NCI-H1105 treated with DMSO at 0.1 percent for 48 hours (cell line): ENCODE measurements at regions not wholly inside any gene's neighbourhood (a gene's known extent, or its start where the extent isn't known, plus 50 kb on each side); places are given as distances from the start of the nearest gene placed in this dataset.
"Not testable (repeated sequence)": the region's sequence is repeated elsewhere in the genome, so short reads cannot be mapped to it uniquely, and the experiment has no call there.

ENCODE experiments used
- DNase-seq: peaks from one replicate; lab custom pipeline; 2025; lab: John Stamatoyannopoulos, UW

GRCh38 chr4:31768756-31769155, 1048.6 kb downstream of the PCDH7 start:
- DNase-seq: no peak

GRCh38 chr4:31783311-31783710, 1063.1 kb downstream of the PCDH7 start:
- no peak for DNase-seq

- DNase-seq: no peak
Measured at GRCh38 chr4:31784558-31784957, 1064.4 kb downstream of the PCDH7 start.

- DNase-seq: no peak
Measured at GRCh38 chr4:31787701-31788100, 1067.5 kb downstream of the PCDH7 start.

DNA sequence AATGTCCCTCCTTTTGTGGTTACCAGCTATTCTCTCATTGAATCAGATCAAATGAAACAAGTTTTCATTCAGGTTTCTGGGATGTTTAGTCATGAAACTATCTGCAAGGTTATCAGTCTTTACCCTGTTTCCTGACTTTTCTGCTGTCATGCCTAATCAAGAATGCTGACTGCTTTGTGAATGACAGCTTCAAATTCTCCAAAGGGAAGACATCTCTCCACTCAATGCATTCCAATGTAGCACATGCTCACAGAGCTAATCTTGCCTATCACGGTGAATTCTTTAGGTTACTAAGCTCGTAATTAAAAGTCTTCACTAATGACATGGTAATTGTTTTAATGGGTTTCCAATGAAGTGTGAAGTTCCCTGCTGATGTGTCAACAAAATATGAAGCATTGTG, 1068.5 kb downstream of the PCDH7 start:
- DNase-seq: no peak

GRCh38 chr4:31791666-31792065, 1071.5 kb downstream of the PCDH7 start:
- DNase-seq: no peak

DNA sequence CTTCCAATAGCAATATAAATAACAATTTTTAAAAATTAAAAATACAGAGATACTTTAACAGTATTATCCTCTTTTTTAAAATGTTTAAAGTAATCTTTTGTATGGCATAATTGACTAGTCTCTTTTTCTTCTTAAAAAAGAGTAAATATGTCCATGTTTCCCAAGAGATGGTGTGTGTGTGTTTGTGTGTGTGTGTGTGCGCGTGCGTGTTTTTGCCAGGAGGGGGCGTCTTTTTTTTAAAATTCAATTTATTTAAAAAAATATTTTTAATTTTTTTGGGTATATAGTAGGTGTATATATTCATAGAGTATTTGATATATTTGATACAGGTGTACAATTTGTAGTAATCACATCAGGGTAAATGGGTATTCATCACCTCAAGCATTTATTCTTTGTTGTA, 1073.7 kb downstream of the PCDH7 start:
- DNase-seq: no peak

GRCh38 chr4:31797052-31797451, 1076.9 kb downstream of the PCDH7 start:
- not testable (repeated sequence) for DNase-seq

DNA sequence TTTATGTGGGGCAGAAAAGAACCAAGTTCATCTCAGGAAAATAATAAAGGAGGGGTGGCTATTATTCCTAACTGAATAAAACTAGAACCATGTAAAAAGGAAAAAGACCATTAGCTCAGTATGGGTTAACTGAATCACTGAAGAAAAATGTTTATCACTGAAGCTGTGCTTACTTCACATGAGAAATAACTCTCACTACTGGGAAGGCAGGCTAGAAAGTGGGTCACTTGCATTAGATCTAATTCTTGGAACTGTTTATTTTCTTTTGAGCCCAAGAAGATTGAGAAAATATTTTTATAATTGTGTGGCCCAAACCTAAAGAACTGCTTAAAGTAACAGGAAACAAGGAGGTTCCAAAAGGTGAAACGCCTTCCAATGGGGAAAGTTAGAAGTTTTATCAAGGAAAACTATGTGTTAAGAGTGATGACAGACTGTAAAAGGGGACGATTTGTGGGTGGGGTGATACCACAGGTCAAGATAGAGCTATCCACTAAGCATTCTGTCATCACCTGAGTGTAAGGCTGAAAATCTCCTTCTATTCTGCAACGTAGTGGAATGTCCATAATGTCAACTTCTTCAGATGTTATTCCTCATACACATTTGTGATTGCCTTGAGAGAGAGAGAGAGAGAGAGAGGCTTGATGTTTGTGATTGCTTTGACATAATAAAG, 1083.5 kb downstream of the PCDH7 start:
- DNase-seq: no peak

DNA sequence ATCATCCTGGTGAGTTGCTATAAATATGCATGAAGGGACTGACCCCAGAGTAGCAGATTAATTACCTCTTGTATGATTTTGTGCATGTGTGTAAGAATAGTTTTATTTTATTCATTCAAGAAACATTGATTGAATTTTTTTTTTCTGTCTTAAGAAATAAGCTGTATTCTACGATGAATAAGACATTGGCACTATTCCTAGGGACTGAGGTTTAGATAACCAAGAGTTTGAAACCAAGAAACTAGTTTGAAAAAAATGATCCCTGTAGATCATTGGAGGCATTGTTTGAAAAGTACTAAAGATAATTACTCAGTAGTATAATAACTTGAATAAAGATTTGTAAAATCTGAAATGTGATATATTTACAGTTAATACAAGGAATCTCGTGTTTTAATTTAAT, 1086.9 kb downstream of the PCDH7 start:
- no peak for DNase-seq

DNA sequence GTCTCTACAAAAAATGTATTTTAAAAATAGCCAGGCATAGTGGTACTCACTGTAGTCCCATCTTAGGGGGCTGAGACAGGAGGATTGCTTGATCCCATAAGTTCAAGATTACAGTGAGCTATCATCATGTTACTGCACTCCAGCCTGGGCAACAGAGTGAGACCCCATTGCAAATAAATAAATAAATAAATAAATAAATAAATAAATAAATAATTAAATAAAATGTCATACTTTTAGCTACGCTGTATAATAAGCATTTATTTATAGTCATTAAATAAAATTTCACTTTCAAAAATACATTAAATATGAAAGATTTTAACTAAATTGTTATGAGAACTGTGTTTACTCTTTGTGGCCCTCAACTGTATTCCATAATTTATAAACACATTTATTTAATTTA, 1124.2 kb downstream of the PCDH7 start:
- DNase-seq: no peak

DNA sequence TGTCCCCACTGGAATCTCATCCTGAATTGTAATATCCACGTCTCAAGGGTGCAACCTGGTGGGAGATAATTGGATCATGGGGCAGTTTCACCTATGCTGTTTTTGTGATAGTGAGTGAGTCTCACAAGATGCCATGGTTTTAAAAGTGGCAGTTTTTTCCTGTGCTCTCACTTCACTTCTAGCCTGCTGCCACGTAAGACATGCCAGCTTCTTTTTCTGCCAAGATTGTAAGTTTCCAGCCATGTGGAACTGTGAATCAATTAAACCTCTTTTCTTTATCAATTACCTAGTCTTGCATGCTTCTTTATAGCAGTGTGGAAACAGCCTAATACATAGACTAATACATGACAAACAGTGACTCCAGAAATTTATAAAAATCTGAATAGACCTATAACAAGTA, 1131.8 kb downstream of the PCDH7 start:
- no peak for DNase-seq

DNA sequence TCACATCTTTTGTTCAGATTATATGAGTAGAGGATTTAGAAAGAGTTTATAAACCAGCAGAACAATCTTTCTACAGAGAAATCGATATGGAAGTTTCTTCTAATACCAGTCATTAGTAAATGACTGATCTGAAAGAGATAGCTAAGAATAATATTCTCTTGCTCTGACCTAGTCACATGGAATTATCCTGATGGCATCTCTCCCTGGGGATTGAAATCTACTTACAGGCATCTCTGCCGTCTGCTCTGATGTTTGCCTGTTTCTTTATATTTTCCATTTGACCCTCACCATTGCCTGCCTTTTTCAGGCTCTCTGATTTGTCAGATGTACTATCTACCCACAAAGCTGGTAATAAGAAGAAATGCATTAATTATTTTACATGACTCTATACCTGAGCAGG, 1157.3 kb downstream of the PCDH7 start:
- DNase-seq: no peak

GRCh38 chr4:31880837-31881236, 1160.7 kb downstream of the PCDH7 start:
- not testable (repeated sequence) for DNase-seq

DNA sequence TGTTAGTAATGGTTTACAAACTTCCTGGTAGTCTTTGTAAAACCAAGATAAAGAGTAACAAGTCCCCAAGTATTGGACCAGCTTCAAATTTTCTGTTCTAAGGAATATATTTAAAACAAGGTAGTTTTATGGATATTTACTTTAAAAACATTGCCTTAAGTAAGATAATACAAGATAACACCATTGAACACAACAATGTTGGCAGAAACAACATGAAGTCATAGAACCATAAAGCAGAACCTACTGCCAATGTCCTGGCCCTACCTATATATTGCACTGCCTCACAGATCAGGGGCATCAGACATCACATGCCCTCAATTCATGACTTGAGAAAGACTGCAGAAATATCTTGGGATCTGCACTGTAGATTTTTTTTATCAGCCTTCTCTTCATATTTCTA, 1176.2 kb downstream of the PCDH7 start:
- DNase-seq: no peak

DNA sequence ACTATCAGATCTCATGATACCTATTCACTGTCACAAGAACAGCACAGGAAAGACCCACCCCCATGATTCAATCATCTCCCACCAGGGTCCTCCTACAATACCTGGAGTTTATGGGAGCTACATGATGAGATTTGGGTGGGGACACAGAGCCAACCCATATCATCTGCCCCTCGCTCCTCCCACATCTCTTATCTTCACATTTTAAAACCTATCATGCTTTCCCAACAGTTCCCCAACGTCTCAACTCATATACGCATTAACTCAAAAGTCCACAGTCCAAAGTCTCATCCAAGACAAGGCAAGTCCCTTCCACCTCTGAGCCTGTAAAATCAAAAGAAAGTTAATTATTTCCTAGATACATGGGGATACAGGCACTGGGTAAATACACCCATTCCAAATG, 1185.2 kb downstream of the PCDH7 start:
- no peak for DNase-seq

DNA sequence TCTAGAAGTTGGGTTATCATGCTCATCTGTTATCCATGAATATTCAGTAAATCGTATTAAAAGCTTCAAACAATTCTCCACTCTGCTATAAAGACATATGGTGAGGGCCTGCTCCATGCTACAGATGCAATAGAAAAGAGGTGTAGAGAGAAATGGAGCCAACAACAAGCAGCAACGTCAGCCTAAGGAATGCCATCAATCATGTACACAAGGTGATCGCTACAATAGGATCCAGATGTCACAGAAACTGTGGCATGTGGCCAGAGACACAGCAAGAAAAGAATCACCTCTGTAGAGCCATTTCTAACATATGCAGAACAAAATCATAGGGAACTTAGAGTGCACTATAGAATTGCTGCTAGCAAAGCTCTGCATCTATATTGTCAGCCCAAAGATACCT, 1188.1 kb downstream of the PCDH7 start:
- DNase-seq: no peak

DNA sequence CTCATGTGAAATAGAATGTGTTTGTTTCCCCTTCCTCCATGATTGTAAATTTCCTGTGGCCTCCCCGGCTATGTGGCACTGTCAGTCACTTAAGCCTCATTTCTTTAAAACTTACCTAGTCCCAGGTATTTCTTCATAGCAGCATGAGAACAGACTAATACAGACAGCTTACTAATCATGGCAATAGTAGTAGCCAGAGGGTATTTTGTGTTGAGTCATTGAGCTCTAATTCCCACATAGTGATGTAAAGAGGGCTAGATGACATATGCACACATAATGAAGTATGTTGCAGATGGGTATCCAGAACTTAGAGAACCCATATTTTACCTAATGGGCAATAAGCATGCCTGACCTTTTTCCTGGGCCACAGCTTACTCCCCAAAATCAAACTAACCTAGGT, 1197.2 kb downstream of the PCDH7 start:
- no peak for DNase-seq

DNA sequence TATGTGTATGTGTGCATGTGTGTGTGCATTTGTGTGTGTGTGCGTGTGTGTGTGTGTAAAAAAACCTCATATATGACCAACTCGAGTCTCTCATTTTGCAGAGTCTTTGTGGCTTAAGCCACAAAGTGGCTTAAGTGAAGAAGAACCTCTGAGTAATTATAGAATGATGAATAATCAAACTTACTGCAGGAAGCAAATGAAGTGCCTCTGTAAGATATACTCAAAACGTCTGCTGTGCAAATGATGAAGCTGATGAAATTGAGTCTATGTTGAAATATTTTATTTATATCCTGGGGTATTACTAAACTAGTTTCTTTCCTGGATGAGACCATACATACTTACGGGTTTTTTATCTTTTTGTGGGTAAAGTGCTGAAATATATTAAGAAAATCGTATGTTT, 1198.7 kb downstream of the PCDH7 start:
- DNase-seq: no peak

DNA sequence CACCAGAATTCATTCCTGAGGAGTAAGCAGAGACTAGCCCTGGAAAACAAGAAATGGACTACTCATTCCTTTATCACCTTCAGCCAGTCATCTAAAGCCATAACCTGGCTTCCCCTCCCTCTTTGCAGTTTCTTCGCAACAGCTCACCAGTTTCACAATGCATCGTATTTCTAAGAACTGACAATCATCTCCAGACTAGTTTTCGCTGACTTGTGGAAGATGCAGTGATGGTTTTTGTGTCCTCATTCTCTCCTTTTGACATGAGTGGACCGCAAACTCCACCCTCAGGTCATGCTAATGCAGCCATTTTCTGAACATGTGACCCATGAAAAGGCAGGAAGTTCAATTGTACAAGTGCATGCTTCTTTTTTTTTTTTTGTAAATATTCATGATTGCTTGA, 1203.5 kb downstream of the PCDH7 start:
- DNase-seq: no peak

DNA sequence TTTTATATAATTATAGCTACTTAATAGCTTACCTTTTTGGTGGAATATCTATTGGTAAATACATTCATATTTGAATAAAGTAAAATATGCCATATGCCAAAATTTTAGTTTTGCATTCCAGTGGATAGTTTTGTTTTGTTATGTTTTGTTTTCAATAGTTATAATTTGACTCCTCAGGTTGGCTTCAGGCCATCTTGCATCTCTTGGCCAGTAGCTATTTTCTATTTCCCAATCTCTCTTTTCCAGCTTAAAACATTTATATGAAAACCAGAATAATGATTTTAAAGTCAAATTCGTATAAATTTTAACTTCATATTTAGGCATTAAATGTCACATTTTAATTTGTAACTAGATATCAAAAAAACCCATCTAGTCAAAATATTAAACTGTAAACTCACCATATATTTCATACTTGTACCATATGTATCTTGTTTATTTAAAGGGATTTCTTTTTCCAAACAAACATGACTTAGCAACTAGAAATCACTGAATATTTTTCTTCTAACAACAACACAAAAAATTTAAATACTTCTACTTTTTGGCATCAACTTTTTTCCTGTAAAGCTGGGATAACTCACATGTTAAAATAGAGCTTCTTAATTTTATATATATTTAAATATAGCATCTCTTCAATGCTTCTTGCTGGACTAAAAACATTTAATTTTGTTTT, 1209.6 kb downstream of the PCDH7 start:
- DNase-seq: no peak

DNA sequence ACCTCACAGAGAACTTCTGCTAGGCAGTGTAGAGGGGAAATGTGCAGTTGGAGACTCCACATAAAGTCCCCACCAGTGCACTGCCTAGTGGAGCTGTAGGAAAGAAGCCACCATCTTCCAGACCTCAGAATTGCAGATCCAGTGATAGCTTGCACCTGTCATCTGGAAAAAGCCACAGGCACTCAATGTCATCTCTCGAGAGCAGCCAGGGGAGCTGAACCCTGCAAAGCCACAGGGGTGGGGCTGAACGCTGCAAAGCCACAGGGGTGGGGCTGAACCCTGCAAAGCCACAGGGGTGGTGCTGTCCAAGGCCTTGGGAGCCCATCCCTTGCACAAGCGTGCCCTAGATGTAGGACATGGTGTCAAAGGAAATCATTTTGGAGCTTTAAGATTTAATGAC, 1226.3 kb downstream of the PCDH7 start:
- no peak for DNase-seq

DNA sequence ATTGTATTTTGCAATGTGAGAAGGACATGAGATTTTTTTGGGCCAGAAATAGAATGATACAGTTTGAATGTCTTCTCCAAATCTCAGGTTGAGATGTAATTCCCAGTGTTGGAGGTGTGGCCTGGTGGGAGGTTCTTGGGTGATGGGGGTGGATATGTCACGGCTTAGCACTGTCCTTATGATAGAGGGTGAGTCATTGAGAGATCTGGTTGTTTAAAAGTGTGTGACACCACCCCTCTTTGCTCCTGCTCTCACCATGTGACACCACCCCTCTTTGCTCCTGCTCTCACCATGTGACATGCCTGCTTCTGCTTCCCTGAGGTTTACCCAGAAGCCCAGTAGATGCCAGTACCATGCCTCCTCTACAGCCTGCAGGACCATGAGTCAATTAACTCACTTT, 1226.9 kb downstream of the PCDH7 start:
- no peak for DNase-seq

- DNase-seq: no peak
Measured at GRCh38 chr4:31949045-31949444, 1228.9 kb downstream of the PCDH7 start.
